ENCODE measurements at regions not wholly inside any gene's neighbourhood (a gene's known extent, or its start where the extent isn't known, plus 50 kb on each side); places are given as distances from the start of the nearest gene placed in this dataset.
A peak's percentile ranks its signal among the peaks of the same experiment; 100 is the strongest.

GRCh38 chr5:7094626-7095025 lies 301.3 kb upstream of the ADCY2 start:
- Mint-ChIP-seq H3K27me3 (ENCODE audit: insufficient read depth, unreplicated experiment) (no peaks in the 10 kb centered on the region), H3K4me3 (ENCODE audit: unreplicated experiment) (no peak overlapping the region), H3K36me3 (ENCODE audit: insufficient read depth, unreplicated experiment) (no peaks in the 10 kb centered on the region), H3K27ac (ENCODE audit: low read depth, unreplicated experiment) (no peak overlapping the region), H3K9me3 (ENCODE audit: unreplicated experiment) (peaks cover 8% of the 10 kb centered on the region), H3K4me1 (ENCODE audit: insufficient read depth, unreplicated experiment) (no peaks in the 10 kb centered on the region)
- ChIA-PET POLR2A (no interaction called here), CTCF (no interaction called here)
- DNase-seq (ENCODE audit: unreplicated experiment) = peak; percentile 3
- no TSS peak for BruUV-seq (replicated peaks)
- TF ChIP-seq CTCF (IDR thresholded peaks at IDR 0.05; ENCODE audit: unreplicated experiment) = no peak
- intact Hi-C loops (cut with micrococcal nuclease) = no loop called here

- Mint-ChIP-seq H3K27ac (ENCODE audit: low read depth, unreplicated experiment) (no peak overlapping the region), H3K36me3 (ENCODE audit: insufficient read depth, unreplicated experiment) (no peaks in the 10 kb centered on the region), H3K4me1 (ENCODE audit: insufficient read depth, unreplicated experiment) (no peaks in the 10 kb centered on the region), H3K27me3 (ENCODE audit: insufficient read depth, unreplicated experiment) (no peaks in the 10 kb centered on the region), H3K4me3 (ENCODE audit: unreplicated experiment) (no peak overlapping the region), H3K9me3 (ENCODE audit: unreplicated experiment) (peaks cover 8% of the 10 kb centered on the region)
- no peak for TF ChIP-seq CTCF (IDR thresholded peaks at IDR 0.05; ENCODE audit: unreplicated experiment)
- no TSS peak for BruUV-seq (replicated peaks)
- no peak for DNase-seq (ENCODE audit: unreplicated experiment)
- ChIA-PET CTCF (no interaction called here), POLR2A (no interaction called here)
- intact Hi-C loops (cut with micrococcal nuclease) = no loop called here
These were observed 299.6 kb upstream of the ADCY2 start for GRCh38 chr5:7096294-7096693.

GRCh38 chr5:7105358-7105757 lies 290.6 kb upstream of the ADCY2 start:
- no TSS peak for BruUV-seq (replicated peaks)
- H3K36me3 Mint-ChIP-seq (ENCODE audit: insufficient read depth, unreplicated experiment) = no peaks in the 10 kb centered on the region

GRCh38 chr5:7117961-7118360 lies 278.0 kb upstream of the ADCY2 start:
- ChIA-PET POLR2A (no interaction called here), CTCF (interaction anchor here (1.0 kb wide), 1 partner anchor 8 kb away, joined by 3 read pairs; no protein-coding TSS in a partner anchor)
- Mint-ChIP-seq H3K4me3 (ENCODE audit: unreplicated experiment) (no peak overlapping the region), H3K4me1 (ENCODE audit: insufficient read depth, unreplicated experiment) (no peaks in the 10 kb centered on the region), H3K27ac (ENCODE audit: low read depth, unreplicated experiment) (no peak overlapping the region), H3K36me3 (ENCODE audit: insufficient read depth, unreplicated experiment) (no peaks in the 10 kb centered on the region), H3K27me3 (ENCODE audit: insufficient read depth, unreplicated experiment) (no peaks in the 10 kb centered on the region), H3K9me3 (ENCODE audit: unreplicated experiment) (peaks cover 22% of the 10 kb centered on the region)
- no peak for DNase-seq (ENCODE audit: unreplicated experiment)
- BruUV-seq (replicated peaks) = no TSS peak
- TF ChIP-seq CTCF (IDR thresholded peaks at IDR 0.05; ENCODE audit: unreplicated experiment) = no peak
- intact Hi-C loops (cut with micrococcal nuclease) = no loop called here

More at GRCh38 chr5:7105358-7105757, 290.6 kb upstream of the ADCY2 start:
- no peak for TF ChIP-seq CTCF (IDR thresholded peaks at IDR 0.05; ENCODE audit: unreplicated experiment)
- DNase-seq (ENCODE audit: unreplicated experiment) = no peak
- Mint-ChIP-seq H3K9me3 (ENCODE audit: unreplicated experiment) (peaks cover 10% of the 10 kb centered on the region), H3K4me3 (ENCODE audit: unreplicated experiment) (no peak overlapping the region), H3K27ac (ENCODE audit: low read depth, unreplicated experiment) (no peak overlapping the region), H3K4me1 (ENCODE audit: insufficient read depth, unreplicated experiment) (no peaks in the 10 kb centered on the region), H3K27me3 (ENCODE audit: insufficient read depth, unreplicated experiment) (no peaks in the 10 kb centered on the region)
- POLR2A ChIA-PET = no interaction called here
- CTCF ChIA-PET = no interaction called here
- intact Hi-C loops (cut with micrococcal nuclease) = no loop called here

Data from MCF 10A (cell line).